GM21737 (cell line): ENCODE measurements at regions not wholly inside any gene's neighbourhood (a gene's known extent, or its start where the extent isn't known, plus 50 kb on each side); places are given as distances from the start of the nearest gene placed in this dataset.

Source experiments
- ATAC-seq: cut with Tn5 transposase; IDR thresholded peaks from one replicate; pipeline ENCODE4 v1.9.1; 2021; ENCODE audit warnings: mild to moderate bottlenecking, moderate library complexity; ENCODE audit not compliant: unreplicated experiment

DNA sequence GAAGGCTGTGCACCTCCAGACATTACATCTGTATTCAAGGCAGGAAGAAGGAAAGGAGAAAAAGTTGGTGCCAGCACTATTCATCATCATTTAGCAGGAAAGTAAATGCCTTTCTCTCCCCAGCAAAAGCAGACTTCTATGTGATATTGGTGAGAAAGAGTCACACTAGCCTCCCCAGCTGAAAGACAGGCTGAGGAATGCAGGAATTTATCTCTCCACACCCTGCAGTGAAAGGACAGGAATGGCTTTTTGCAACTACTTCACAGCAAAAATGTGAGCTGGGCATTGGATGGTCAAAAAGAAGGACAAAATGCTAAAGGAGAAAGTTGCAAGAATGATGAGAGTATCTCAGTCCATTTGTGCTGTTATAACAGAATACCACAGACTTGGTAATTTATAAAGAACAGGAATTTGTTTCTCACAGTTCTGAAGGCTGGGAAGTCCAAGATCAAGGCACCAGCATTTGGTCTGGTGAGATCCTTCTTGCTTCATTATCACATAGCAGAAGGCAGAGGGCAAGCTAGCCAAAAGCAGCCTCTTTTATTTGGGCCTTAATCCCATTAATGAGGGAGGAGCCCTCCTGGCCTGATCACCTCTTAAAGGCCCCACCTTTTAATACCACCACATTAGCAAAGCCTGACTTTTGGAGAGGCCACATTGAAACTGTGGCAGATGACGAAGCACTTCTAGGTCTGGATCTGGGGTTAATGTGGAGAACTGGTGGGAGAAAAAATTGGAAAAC lies 388.1 kb upstream of the SLC14A2 start:
- no peak for ATAC-seq

DNA sequence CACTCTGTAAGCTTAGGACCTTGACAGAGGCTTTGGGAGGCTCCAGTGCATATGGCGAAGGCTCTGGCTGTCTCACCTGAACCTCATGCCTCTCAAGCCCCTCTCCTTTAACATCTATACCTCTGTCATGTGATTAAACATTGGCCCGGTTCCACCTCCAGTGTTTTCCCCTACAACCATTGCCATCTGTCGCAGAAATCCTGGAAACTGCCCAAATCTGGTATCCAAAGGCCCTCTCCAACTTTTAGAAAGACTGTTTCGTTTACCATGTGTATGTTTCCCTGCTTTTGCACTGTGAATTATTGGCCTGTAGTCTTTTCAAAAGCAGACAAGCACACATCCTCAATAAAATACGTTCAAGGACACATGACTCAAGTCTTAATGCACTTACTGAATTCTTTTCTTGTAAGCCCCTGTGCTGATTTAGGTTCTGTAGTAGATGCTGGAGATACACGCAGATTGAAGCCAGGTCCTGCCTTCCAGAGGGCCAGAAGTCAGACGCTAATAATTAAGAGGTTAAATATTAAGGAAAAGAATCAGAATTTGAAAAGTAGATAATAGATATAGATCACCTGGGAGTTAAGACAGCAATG lies 386.4 kb upstream of the SLC14A2 start:
- ATAC-seq: no peak

DNA sequence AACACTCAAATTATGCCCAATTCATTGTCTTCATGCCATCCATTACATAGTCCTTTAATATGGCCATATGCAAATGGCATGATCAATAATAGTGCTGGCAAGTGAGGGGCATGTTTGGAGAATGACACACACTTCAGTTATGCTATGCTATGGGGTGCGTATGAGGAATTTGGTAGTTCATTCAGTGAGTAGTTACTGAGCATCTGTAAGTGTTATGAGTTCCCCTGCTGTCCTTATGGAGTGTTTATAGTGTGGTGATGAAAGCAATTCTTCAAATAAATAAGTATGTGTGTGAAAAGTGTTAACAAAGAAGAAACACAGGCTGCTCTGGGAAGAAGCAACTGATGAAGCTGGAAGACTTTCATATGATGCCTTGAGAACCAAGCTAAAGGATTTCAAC lies 383.7 kb upstream of the SLC14A2 start:
- no peak for ATAC-seq

DNA sequence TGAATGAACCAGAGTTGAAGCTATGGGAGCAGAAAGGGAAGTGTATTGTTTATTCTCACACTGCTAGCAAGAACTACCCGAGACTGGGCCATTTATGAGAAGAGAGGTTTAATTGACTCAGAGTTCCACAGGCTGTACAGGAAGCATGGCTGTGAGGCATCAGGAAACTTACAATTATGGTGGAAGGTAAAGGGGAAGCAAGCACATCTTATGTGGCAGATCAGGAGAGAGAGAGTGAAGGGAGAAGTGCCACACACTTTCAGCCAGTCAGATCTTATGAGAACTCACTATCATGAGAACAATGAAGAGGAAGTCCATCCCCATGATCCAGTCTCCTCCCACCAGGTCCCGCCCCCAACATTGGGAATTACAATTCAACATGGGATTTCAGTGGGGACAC lies 383.2 kb upstream of the SLC14A2 start:
- ATAC-seq: no peak

DNA sequence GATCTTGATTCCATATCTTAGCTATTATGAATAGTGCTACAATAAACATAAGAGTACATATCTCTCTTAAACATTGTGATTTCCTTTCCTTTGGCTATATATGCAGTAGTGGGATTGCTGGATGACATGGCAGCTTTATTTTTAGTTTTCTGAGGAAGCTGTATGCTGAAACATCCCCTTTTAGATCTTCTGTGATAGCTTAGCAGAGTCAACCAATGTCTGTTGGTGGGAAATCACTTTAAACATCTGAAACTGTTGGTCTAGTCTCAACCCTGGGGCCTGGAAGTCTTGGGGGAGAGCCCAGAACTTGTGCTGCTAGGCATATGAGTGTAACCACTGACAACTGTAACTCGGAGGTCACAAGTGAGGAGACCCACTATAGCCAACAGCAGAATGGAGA lies 378.6 kb upstream of the SLC14A2 start:
- no peak for ATAC-seq

DNA sequence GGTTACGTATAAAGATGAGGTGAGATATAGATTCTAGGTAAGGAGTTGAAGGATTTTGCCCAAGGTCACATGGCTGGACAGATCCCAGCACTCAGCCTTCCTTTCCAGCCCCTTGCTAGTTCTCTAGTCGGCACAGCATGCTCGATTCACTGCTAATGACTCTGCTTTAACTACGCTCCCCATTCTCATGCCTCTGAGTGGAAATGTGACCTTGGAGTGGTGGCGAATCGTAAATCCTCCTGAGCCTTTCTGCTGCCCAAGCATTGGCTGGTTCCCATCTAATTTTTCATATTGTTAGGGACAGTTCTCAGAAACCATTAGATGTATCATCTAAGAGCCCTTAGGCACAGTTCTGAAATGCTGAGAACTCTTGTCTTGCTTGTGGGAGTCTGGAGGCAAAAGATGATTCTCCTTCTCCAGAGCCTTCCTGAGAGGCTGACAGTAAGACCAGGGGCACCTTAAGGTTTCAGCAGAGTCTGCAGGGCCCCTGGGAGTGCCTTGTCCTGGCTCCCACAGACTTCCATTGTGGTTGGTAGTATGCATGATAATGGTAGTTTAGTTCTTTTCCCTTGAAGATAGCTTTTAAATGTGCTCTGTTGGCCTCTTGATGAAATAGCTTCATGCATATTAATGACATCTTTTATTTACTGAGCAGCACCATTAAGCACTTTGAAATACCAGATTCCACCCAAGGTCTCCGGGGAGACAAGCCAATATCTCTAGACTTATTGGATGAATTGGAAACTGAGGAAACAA lies 377.8 kb upstream of the SLC14A2 start:
- no peak for ATAC-seq

DNA sequence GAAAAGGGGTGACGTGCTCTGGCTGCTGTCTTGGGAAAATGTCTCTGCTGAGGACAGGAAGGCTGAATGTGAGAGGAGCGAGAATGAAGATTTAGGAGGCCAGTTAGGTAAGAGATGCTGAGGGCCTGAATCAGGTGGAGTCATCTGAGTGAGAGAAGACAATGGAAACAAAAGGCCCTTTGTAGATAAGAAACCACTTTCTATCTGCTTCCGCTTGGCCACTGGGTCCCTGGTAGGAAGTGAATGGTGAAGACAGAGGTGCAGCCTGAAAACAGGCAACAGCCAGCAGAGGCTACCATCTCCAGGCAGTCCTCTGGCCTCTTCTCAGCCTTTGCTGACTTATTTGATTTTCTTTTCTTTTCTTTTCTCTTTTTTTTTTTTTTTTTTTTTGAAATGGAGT lies 374.0 kb upstream of the SLC14A2 start:
- no peak for ATAC-seq

DNA sequence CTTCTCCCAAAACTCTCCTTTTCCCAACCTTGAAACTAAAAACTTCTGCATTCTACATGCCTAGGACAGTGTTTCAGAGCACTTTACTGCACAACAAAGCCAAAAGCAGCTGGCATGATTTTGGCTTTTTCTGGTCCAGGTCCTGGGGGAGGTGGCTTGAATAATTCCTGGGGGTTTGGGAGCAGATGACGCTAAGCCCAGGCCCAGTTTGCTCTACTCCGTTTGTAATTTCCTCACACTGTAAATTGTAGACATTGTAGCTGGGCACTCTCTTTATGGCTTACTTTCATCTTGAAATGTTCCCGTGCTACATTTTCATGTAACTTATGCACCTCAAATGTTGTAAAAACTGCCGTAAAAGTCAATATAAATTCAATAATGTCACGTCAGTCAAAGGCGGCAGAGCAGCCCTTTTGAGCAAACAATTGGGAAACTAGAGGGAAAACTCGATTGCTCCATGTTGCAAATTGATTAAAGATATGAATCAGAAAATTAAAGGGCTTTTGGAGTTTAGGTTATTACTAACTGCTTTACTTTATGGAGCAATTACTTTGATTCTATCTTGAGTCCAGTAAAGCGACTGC lies 373.2 kb upstream of the SLC14A2 start:
- ATAC-seq: no peak

DNA sequence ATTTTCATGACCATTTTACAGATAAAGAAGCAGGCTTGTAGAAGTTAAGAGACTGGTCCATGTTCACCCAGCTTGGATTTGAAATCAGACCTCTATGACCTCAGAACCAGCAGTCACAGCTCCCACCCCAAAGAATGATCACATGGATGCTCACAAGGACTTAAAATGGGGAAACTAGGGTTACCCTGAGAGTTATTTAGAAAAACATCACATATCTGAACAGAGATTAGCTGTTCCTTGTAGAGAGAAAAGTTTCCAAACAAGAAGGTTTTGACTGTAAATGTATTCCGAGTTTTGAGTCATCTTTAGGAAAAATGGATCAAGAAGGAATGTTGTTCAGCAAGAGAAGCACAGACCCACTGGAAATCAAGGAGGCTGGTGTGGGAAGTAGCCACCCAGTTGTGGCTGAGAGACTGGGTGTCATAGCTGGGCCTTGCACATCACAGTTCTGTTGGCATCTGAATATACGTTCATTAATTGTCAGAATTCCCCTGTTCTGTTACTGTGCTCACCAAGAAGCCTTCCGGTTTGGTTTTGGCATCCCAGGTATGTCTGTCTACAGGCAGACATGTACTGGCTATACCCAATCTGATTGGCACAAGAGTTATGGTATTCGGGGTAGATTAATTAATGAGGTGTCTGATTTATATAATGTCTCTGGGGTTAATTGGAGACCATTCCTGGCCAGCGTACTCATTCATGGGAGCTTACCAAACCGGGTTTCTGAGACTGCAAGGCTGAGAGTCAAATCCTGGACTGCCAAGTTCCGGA lies 371.8 kb upstream of the SLC14A2 start:
- ATAC-seq: no peak

DNA sequence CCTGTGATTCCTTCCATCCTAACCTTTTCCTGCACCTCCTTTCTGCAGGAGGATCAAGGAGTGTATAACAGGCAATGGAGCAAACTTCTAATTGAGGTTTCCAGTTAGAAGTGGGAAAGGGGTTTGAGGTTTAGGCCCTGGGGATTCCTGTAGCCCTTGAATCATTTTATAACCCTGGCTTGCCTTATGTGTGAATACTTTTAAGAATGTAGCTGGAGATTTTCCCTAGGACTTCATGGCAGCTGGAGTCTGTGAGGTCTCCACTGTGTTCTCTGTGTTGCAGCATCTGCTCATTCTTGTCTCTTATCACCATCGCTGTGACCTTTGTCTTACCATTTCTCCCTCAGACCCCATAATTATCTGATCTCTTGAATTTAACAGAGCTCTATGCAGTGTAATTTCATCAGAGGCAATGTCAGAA lies 370.2 kb upstream of the SLC14A2 start:
- ATAC-seq: no peak

DNA sequence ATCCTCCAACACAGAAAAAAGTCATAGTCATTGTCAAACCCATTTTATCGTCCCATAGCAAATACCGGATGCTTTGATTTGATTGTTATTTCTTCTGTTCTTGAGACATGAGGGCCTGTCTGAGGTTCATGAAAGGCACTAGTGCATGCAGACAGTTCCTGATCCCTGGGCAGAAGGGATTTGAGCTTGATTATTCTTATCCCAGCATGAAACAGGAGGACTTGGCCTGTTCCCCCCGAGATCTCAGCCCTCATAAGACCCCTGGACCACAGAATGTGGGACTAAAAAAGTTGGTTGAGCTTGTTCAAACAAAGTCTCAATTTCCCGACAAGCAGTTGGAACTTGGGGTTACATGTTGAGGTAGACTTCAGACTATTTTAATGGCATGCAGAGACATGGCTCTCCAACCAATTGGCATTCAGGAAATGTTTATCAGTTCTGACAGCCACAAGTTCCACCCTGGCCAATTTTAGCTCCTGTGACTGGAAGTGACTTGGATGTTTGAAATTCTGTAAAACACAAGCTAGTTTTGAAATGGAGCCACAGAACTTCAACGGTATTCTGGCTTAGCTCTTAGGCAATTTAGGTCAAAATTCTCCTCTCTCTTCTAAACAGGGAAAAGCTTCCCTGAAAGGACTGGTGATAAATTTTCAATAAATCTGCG lies 366.9 kb upstream of the SLC14A2 start:
- ATAC-seq: no peak

DNA sequence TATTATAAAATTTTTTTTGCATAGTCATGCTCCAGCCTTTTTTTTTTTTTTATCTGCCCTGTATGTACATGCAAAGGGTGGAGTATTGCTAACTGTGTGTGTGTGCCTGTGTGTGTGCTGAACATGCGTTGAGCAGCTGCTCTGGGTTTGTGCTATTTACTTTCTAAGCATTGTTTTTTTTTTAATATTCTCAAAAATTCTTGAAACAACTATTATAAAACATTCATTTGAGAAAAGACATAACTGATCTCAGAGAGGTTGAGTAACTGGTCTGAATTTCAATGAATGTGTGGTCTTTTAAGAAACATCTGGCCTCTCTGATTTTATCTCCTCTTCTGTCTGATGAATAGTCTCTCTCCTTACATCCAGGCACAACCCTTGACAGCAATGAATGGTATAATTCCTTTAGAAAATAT lies 366.0 kb upstream of the SLC14A2 start:
- no peak for ATAC-seq

DNA sequence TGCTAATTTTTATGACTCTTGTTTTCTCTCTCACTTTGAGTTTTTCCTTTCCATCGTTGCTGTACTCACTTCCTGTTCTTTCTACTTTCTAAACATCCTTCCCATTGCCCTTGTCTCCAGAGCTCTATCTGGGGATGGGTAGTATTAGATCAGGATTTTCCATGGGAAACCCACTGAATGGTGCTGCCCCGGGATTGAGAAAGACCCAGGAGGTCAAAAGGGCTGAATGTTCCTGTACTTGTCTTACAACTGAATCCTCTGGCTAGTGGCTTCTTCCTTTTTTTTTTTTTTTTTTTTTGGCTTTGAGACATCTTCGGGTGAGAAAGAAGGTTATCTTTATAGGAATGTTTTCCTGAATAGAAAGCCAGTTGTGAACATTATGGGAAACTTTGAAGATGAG lies 364.8 kb upstream of the SLC14A2 start:
- ATAC-seq: no peak

DNA sequence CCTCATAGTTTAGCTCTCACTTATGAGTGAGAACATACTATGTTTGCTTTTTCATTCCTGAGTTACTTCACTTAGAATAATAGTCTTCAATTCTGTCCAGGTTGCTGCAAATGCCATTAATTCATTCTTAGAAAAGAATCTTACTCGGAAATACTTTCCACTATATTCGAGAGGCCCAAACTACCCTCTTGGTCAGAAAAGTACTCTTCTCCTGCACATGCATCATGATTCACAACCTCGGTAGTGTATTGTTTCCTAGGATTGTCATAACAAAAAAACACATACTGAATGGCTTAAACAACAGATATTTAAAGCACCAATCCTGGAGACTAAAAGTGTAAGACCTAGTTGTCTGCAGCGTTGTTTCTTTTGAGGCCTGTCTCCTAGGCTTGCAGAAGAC lies 364.0 kb upstream of the SLC14A2 start:
- no peak for ATAC-seq

DNA sequence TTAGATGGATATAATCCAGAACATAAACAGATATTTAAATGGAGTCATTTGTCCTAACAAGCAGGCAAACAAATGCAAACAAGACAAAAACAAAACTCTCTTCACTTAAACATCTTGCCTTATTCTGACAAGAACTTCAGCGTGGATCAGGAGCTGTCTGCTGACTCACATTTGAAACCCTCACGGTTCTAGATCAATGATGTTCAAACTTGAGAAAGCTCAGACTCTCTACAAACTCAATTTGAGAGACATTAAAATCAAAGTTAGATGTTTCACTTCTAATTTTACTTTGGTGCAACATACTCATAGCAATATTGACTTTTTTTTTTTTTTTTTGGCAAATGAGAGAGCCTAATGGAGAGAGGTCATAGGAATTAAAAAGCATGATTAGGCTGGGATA lies 362.8 kb upstream of the SLC14A2 start:
- no peak for ATAC-seq

DNA sequence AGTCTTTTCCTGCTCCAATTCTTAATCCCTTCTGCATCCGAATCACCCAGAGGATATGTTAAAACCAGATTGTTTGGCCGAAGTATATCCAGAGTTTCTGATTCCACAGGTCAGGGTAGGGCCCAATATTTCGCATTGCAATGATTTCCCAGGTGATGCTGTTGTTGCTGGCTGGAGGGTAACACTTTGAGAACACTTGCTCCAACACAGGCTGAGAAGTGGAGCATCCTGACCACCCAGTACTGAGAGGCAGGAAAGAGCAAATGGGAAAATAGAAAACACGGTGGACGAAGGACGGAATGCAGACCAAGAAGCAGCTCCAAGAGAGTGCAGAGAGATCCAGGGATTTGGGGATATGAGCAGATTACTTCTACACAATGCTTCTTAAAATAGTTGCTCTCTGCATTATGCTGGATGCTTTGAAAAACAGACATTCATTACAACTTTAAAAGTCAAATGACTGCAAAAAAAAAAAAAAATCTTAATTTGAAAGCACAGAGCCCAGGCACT lies 362.2 kb upstream of the SLC14A2 start:
- no peak for ATAC-seq

DNA sequence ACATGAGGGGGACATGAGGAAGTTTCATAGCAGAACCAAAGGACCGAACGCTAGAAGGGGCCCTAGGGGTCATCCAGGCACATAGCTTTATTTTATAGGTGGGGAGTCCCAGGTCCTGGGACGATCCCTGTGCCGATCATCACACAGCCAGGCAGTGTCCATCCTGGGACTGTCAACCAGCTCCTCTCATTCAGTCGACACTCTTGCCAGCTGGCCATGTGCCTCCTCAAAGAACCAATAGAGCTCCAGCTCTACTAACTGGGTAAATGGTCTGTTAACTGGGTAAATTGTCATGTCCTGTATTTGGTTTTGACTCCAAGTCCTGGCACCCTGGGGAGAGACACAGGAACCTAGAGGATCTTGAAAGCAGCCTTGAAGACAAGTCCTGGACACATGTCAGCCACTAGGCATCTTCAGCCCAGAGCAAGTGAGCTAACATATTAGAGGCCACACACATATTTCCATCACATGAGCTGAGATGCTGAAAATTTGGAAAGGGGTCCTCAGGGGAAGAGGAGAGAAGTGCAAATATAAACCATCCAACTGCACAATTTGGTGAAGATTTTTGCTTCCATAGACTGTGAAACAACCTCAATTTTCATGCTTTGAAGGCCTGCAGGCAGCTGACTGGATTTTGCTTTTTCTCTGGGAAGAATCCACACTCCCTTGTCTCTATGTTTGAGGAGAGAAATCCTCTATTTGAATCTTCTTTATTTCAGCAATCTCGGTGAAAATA lies 361.1 kb upstream of the SLC14A2 start:
- no peak for ATAC-seq

DNA sequence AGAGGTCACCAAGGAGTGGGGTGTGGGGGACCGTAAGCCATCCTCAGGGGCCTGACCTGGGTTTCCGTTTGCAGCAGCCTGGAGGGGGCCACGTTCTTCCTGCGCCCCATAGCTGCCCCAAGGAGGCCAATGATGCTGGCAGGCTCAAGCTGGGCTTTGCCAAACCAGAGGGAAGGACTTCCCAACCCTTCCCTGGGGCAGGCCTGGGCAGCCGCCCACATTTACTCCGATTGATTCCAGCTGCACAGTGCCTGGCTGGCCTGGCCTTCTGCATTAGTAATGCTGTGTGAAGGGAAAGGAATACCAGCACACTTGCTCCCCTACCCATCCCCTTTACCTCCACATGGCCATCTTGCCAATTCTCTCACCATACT lies 360.6 kb upstream of the SLC14A2 start:
- no peak for ATAC-seq

DNA sequence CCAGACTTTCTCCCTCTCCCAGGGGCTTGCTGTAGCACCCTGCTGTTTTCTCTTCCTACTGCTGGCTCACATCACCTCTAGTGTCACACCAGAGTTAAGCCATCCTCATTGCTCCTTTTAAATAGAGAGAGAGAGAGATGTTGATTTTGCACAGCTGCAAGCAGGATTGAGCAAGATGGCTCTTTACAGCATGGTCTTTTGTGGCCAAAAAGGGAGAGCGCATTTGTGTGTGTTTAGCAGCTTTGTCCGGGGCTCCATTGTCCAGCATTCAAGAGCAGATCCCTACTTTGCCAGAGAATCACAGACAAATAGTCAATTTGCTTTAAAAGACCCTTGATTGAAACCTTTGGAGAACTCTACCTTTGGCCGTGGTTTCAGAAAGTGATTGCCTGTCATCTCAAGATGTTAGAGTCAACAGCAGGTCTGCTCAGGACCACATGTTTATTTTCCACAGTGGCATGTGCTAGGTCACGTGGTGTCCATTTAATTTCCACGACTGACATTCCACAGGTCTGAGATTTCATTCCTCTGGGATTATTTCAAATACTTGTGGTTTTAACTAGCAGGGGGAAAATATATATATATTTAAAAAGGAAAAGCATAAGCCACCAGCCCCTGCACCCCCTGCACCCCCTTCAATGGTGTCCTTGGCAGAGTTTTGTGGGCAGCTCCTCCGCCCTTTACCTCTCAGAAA lies 359.9 kb upstream of the SLC14A2 start:
- no peak for ATAC-seq
